Caco-2 (cell line): ENCODE measurements at regions not wholly inside any gene's neighbourhood (a gene's known extent, or its start where the extent isn't known, plus 50 kb on each side); places are given as distances from the start of the nearest gene placed in this dataset.

ENCODE experiments used
- BruUV-seq: library from RNA; stranded (reverse); fragments of 400-500 nt; replicated peaks from 2 replicates; lab custom pipeline; 2021; lab: Mats Ljungman, UMichigan
- CTCF ChIA-PET: fragments of 300-600 bp; sonication (Branson Sonifier 250); formaldehyde crosslinking; loops from one replicate; lab custom pipeline; 2022; ENCODE audit warnings: antibody characterized with exemption; lab: Charles Lee
- POLR2A ChIA-PET: fragments of 300-600 bp; sonication (Branson Sonifier 250); formaldehyde crosslinking; loops from one replicate; lab custom pipeline; 2022; ENCODE audit warnings: antibody characterized with exemption; lab: Charles Lee
- DNase-seq, 2 experiments: peaks; one replicate each; pipeline versions ENCODE4 v3.0.0 to v3.0.0-alpha.2; 2020 to 2022
- H3K27me3 ChIP-seq: replicated peaks from 2 replicates; pipeline ENCODE4 v1.6.0; 2011; ENCODE audit warnings: low read length; ENCODE audit not compliant: control insufficient read depth, insufficient read depth
- H3K36me3 ChIP-seq: 2 replicates; pipeline ENCODE4 v1.5.1; 2011; ENCODE audit warnings: low read length; ENCODE audit not compliant: control insufficient read depth, insufficient read depth
- H3K4me1 ChIP-seq: fragments of 250-450 bp; sonication (Bioruptor Pico); 2 replicates; pipeline ENCODE4 v1.5.1; 2020; ENCODE audit warnings: mild to moderate bottlenecking
- H3K4me3 ChIP-seq: 2 replicates; pipeline ENCODE4 v1.5.1; 2011; ENCODE audit warnings: low read depth, mild to moderate bottlenecking, control low read depth, low read length
- H3K9me3 ChIP-seq: fragments of 250-450 bp; sonication (Bioruptor Pico); 2 replicates; pipeline ENCODE4 v1.5.1; 2020; ENCODE audit warnings: mild to moderate bottlenecking, moderate library complexity
- H3K27ac Mint-ChIP-seq: one replicate; pipeline ENCODE4 v1.8.0; 2022; ENCODE audit warnings: mixed read lengths; ENCODE audit not compliant: unreplicated experiment
- H3K27me3 Mint-ChIP-seq: one replicate; pipeline ENCODE4 v1.8.0; 2022; ENCODE audit warnings: mixed read lengths; ENCODE audit not compliant: insufficient read depth, unreplicated experiment
- H3K36me3 Mint-ChIP-seq: one replicate; pipeline ENCODE4 v1.8.0; 2022; ENCODE audit warnings: mild to moderate bottlenecking, mixed read lengths; ENCODE audit not compliant: insufficient read depth, unreplicated experiment
- H3K4me1 Mint-ChIP-seq: one replicate; pipeline ENCODE4 v1.8.0; 2022; ENCODE audit warnings: low read depth, mixed read lengths; ENCODE audit not compliant: unreplicated experiment
- H3K4me3 Mint-ChIP-seq: one replicate; pipeline ENCODE4 v1.8.0; 2022; ENCODE audit warnings: mild to moderate bottlenecking, moderate library complexity, mixed read lengths; ENCODE audit not compliant: unreplicated experiment
- H3K9me3 Mint-ChIP-seq: one replicate; pipeline ENCODE4 v1.8.0; 2022; ENCODE audit warnings: mixed read lengths; ENCODE audit not compliant: unreplicated experiment
- intact Hi-C: fragments of 100-400 bp; cut with micrococcal nuclease; formaldehyde crosslinking; loops from one replicate; pipeline ENCODE4 v1.10.0; 2022; ENCODE audit not compliant: unreplicated experiment
- TF ChIP-seq, protein P1 (sequence below), 2 experiments: fragments of 200-600 bp in 1 of 2; IDR thresholded peaks; 1 replicate in 1 of 2; 2 replicates in 1 of 2; pipeline versions ENCODE4 v1.5.1 to v1.8.0; 2011 to 2022; ENCODE audit warnings: antibody characterized with exemption in 1 of 2, control low read depth in 1 of 2, inconsistent platforms in 1 of 2, low read depth in 1 of 2, low read length in 1 of 2, mild to moderate bottlenecking in 1 of 2, moderate library complexity in 1 of 2; ENCODE audit not compliant: insufficient read depth in 1 of 2, severe bottlenecking in 1 of 2, unreplicated experiment in 1 of 2

- intact Hi-C loops = no loop called here
- Histone ChIP-seq H3K36me3 (no peaks in the 10 kb centered on the region), H3K9me3 (no peaks in the 10 kb centered on the region), H3K27me3 (no peaks in the 10 kb centered on the region), H3K4me3 (no peak overlapping the region), H3K4me1 (no peaks in the 10 kb centered on the region)
- no peak for DNase-seq
- CTCF ChIA-PET = no interaction called here
- Mint-ChIP-seq H3K36me3 (no peaks in the 10 kb centered on the region), H3K9me3 (peaks cover 13% of the 10 kb centered on the region), H3K27me3 (no peaks in the 10 kb centered on the region), H3K4me1 (peaks cover 6% of the 10 kb centered on the region), H3K4me3 (no peak overlapping the region), H3K27ac (no peak overlapping the region)
- no TSS peak for BruUV-seq
- POLR2A ChIA-PET = no interaction called here
- TF ChIP-seq, protein P1, sequence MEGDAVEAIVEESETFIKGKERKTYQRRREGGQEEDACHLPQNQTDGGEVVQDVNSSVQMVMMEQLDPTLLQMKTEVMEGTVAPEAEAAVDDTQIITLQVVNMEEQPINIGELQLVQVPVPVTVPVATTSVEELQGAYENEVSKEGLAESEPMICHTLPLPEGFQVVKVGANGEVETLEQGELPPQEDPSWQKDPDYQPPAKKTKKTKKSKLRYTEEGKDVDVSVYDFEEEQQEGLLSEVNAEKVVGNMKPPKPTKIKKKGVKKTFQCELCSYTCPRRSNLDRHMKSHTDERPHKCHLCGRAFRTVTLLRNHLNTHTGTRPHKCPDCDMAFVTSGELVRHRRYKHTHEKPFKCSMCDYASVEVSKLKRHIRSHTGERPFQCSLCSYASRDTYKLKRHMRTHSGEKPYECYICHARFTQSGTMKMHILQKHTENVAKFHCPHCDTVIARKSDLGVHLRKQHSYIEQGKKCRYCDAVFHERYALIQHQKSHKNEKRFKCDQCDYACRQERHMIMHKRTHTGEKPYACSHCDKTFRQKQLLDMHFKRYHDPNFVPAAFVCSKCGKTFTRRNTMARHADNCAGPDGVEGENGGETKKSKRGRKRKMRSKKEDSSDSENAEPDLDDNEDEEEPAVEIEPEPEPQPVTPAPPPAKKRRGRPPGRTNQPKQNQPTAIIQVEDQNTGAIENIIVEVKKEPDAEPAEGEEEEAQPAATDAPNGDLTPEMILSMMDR (IDR thresholded peaks at IDR 0.05; ENCODE audit: insufficient read depth in 1 of 2, low read depth in 1 of 2, low read length in 1 of 2, severe bottlenecking in 1 of 2, unreplicated experiment in 1 of 2) = no peak
Observed at GRCh38 chr5:68352166-68352565, 136.6 kb downstream of the PIK3R1 start.

DNA sequence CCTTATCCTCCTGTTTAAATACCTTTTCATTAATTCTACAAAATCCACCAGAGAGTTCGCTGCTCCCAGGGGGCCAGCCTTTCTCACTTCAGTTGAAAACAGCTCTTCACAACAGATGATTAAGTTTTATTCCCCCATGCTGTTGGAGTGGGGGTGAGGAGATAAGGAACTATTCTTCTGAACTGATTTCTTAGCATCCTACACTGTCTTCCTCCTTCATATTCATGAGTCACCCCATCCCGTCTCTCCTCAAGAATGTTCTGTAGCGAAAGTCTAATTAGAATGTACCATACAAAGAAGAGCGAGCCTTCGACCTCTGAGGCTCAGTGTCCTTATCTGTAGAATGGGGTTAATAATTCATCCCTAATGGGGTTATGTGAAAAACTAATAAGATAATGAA, 138.0 kb downstream of the PIK3R1 start:
- BruUV-seq = no TSS peak
- Histone ChIP-seq H3K9me3 (no peaks in the 10 kb centered on the region), H3K4me1 (no peaks in the 10 kb centered on the region), H3K4me3 (no peak overlapping the region), H3K36me3 (no peaks in the 10 kb centered on the region), H3K27me3 (no peaks in the 10 kb centered on the region)
- Mint-ChIP-seq H3K36me3 (no peaks in the 10 kb centered on the region), H3K4me1 (peaks cover 6% of the 10 kb centered on the region), H3K27ac (no peak overlapping the region), H3K27me3 (no peaks in the 10 kb centered on the region), H3K9me3 (no peaks in the 10 kb centered on the region), H3K4me3 (no peak overlapping the region)
- intact Hi-C loops = no loop called here
- TF ChIP-seq, protein P1 (IDR thresholded peaks at IDR 0.05; ENCODE audit: insufficient read depth in 1 of 2, low read depth in 1 of 2, low read length in 1 of 2, severe bottlenecking in 1 of 2, unreplicated experiment in 1 of 2) = no peak
- ChIA-PET CTCF (no interaction called here), POLR2A (no interaction called here)
- DNase-seq = no peak

DNA sequence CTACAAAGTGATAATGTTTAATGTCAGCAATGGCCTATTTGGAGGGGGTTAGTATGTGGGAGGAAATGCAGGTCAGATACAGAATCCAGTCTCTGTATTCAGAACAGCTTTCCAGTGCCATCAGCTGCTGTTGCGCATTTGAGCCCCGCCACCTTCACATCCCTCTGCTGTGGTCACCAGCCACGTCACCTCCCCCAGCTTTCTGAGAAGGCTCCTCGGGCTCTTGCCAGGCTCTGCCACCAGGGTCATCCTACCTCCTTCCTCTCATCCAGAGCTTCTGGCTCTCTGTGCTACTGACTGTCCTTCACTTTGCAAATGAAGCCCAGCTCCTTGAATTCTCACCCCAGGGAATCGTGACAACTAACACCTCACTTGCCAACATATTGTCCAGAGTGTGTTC, 138.8 kb downstream of the PIK3R1 start:
- Histone ChIP-seq H3K4me3 (no peak overlapping the region), H3K36me3 (no peaks in the 10 kb centered on the region), H3K9me3 (no peaks in the 10 kb centered on the region), H3K4me1 (no peaks in the 10 kb centered on the region), H3K27me3 (no peaks in the 10 kb centered on the region)
- DNase-seq = no peak
- CTCF ChIA-PET = no interaction called here
- Mint-ChIP-seq H3K4me1 (peaks cover 6% of the 10 kb centered on the region), H3K9me3 (no peaks in the 10 kb centered on the region), H3K27me3 (no peaks in the 10 kb centered on the region), H3K4me3 (no peak overlapping the region), H3K27ac (no peak overlapping the region), H3K36me3 (no peaks in the 10 kb centered on the region)
- POLR2A ChIA-PET = no interaction called here
- intact Hi-C loops = no loop called here
- no TSS peak for BruUV-seq
- TF ChIP-seq, protein P1 (IDR thresholded peaks at IDR 0.05; ENCODE audit: insufficient read depth in 1 of 2, low read depth in 1 of 2, low read length in 1 of 2, severe bottlenecking in 1 of 2, unreplicated experiment in 1 of 2) = no peak
